GM18907 (cell line): ENCODE measurements at regions not wholly inside any gene's neighbourhood (a gene's known extent, or its start where the extent isn't known, plus 50 kb on each side); places are given as distances from the start of the nearest gene placed in this dataset.

ENCODE experiments used
- ATAC-seq: cut with Tn5 transposase; IDR thresholded peaks from one replicate; pipeline ENCODE4 v1.9.1; 2021; ENCODE audit warnings: mild to moderate bottlenecking, moderate library complexity; ENCODE audit not compliant: unreplicated experiment

GRCh38 chr15:60208709-60209108 lies 189.1 kb downstream of the ANXA2 start:
- no peak for ATAC-seq

- no peak for ATAC-seq
Observed at GRCh38 chr15:60212536-60212935, 185.2 kb downstream of the ANXA2 start.

- ATAC-seq = no peak
Observed at GRCh38 chr15:60213377-60214000, 184.3 kb downstream of the ANXA2 start.

- ATAC-seq = no peak
Observed at GRCh38 chr15:60214201-60214600, 183.6 kb downstream of the ANXA2 start.

GRCh38 chr15:60215225-60215963 lies 182.4 kb downstream of the ANXA2 start:
- ATAC-seq = no peak

GRCh38 chr15:60217161-60217560 lies 180.6 kb downstream of the ANXA2 start:
- ATAC-seq = no peak

- ATAC-seq = no peak
Observed at GRCh38 chr15:60218256-60218655, 179.5 kb downstream of the ANXA2 start.

GRCh38 chr15:60219866-60220265 lies 177.9 kb downstream of the ANXA2 start:
- ATAC-seq = no peak

GRCh38 chr15:60221356-60221755 lies 176.4 kb downstream of the ANXA2 start:
- no peak for ATAC-seq

GRCh38 chr15:60222404-60222803 lies 175.4 kb downstream of the ANXA2 start:
- ATAC-seq = no peak

- no peak for ATAC-seq
Observed at GRCh38 chr15:60223176-60223575, 174.6 kb downstream of the ANXA2 start.

GRCh38 chr15:60226924-60227323 lies 170.9 kb downstream of the ANXA2 start:
- ATAC-seq = no peak

- ATAC-seq = no peak
Observed at GRCh38 chr15:60228101-60228500, 169.7 kb downstream of the ANXA2 start.

GRCh38 chr15:60228619-60229018 lies 169.2 kb downstream of the ANXA2 start:
- ATAC-seq = no peak

- no peak for ATAC-seq
Observed at GRCh38 chr15:60235951-60236710, 161.7 kb downstream of the ANXA2 start.

GRCh38 chr15:60237446-60237845 lies 160.3 kb downstream of the ANXA2 start:
- no peak for ATAC-seq

GRCh38 chr15:60243769-60244168 lies 154.0 kb downstream of the ANXA2 start:
- no peak for ATAC-seq

GRCh38 chr15:60244813-60245212 lies 153.0 kb downstream of the ANXA2 start:
- ATAC-seq = no peak

- ATAC-seq = no peak
Observed at GRCh38 chr15:60250316-60250715, 147.5 kb downstream of the ANXA2 start.

GRCh38 chr15:60251300-60252070 lies 146.3 kb downstream of the ANXA2 start:
- ATAC-seq = no peak

- ATAC-seq = no peak
Observed at GRCh38 chr15:60254416-60254815, 143.4 kb downstream of the ANXA2 start.
